OCI-LY3 (cell line): ENCODE measurements at regions not wholly inside any gene's neighbourhood (a gene's known extent, or its start where the extent isn't known, plus 50 kb on each side); places are given as distances from the start of the nearest gene placed in this dataset.
A peak's percentile ranks its signal among the peaks of the same experiment; 100 is the strongest.
"Not testable (repeated sequence)": the region's sequence is repeated elsewhere in the genome, so short reads cannot be mapped to it uniquely, and the experiment has no call there.

Experiments used
- H2AFZ ChIP-seq: fragments of 200-600, 300-600 bp; shearing (Covaris generic); 2 replicates; pipeline ENCODE4 v1.6.0; 2014; ENCODE audit warnings: antibody characterized with exemption, low read depth, low read length
- H3K27ac ChIP-seq: fragments of 200-600, 300-600 bp; sonication (generic); 2 replicates; pipeline ENCODE4 v1.5.1; 2014; ENCODE audit warnings: mild to moderate bottlenecking, low read length, moderate library complexity, mixed read lengths
- H3K27me3 ChIP-seq: fragments of 200-600, 300-600 bp; sonication (generic); 2 replicates; pipeline ENCODE4 v1.6.1; 2014; ENCODE audit warnings: low read depth, low read length, mixed read lengths
- H3K36me3 ChIP-seq: fragments of 200-600, 300-600 bp; sonication (generic); replicated peaks from 2 replicates; pipeline ENCODE3; 2014; ENCODE audit warnings: low read depth, low read length, mixed read lengths
- H3K4me1 ChIP-seq: fragments of 300-600, 200-600 bp; sonication (generic); 2 replicates; pipeline ENCODE4 v1.6.1; 2014; ENCODE audit warnings: low read length, mixed read lengths
- H3K4me2 ChIP-seq: fragments of 200-600, 300-600 bp; sonication (generic); 2 replicates; pipeline ENCODE4 v1.6.1; 2014; ENCODE audit warnings: low read length, mixed read lengths
- H3K4me3 ChIP-seq: fragments of 300-600, 200-600 bp; sonication (generic); 2 replicates; pipeline ENCODE4 v1.5.1; 2014; ENCODE audit warnings: antibody characterized with exemption, mild to moderate bottlenecking, low read length, moderate library complexity
- H3K79me2 ChIP-seq: fragments of 300-600, 200-600 bp; shearing (Covaris generic); 2 replicates; pipeline ENCODE4 v1.6.1; 2014; ENCODE audit warnings: mild to moderate bottlenecking, low read length, mixed read lengths
- H3K9ac ChIP-seq: fragments of 300-600, 200-600 bp; shearing (Covaris generic); 2 replicates; pipeline ENCODE4 v1.6.0; 2014; ENCODE audit warnings: mild to moderate bottlenecking, low read length, moderate library complexity
- H3K9me3 ChIP-seq: fragments of 200-600, 300-600 bp; shearing (Covaris generic); 2 replicates; pipeline ENCODE4 v1.6.1; 2014; ENCODE audit warnings: low read length, mixed read lengths; ENCODE audit not compliant: insufficient read depth
- H4K20me1 ChIP-seq: fragments of 200-600, 300-600 bp; sonication (generic); 2 replicates; pipeline ENCODE4 v1.6.1; 2016; ENCODE audit warnings: low read length, mixed read lengths; ENCODE audit not compliant: insufficient read depth
- EZH2phosphoT487 ChIP-seq: fragments of 200-600 bp; shearing (Covaris generic); IDR thresholded peaks from 2 replicates; pipeline ENCODE4 v1.6.1; 2018; ENCODE audit warnings: antibody characterized with exemption, mixed run types, low read depth
- TF ChIP-seq, protein P1 (sequence below): fragments of 200-600, 300-600 bp; sonication (generic); IDR thresholded peaks from 2 replicates; pipeline ENCODE4 v1.5.1; 2014; ENCODE audit warnings: antibody characterized with exemption, low read length, low read depth

DNA sequence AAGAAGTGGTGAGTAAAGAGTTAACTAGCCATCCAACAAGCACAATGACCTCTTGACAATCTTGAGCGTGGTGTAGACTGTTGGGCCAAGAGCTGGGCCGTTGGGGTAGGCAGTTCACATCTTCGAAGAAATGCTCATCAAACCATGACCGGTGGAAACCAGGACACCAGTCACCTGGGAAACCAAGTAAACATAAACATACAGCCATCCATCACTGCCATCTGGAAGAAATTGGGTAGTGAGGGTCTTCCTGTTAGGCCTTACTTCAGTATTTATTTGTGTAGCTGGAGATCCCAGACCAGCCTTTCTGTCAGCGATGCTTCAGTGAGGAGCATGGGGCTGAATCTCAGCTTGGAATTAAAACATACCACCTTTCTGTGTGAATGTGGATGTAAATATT, 108.1 kb upstream of the HAO2 start:
- no peak overlapping the region for H3K4me2 ChIP-seq
- TF ChIP-seq, protein P1, sequence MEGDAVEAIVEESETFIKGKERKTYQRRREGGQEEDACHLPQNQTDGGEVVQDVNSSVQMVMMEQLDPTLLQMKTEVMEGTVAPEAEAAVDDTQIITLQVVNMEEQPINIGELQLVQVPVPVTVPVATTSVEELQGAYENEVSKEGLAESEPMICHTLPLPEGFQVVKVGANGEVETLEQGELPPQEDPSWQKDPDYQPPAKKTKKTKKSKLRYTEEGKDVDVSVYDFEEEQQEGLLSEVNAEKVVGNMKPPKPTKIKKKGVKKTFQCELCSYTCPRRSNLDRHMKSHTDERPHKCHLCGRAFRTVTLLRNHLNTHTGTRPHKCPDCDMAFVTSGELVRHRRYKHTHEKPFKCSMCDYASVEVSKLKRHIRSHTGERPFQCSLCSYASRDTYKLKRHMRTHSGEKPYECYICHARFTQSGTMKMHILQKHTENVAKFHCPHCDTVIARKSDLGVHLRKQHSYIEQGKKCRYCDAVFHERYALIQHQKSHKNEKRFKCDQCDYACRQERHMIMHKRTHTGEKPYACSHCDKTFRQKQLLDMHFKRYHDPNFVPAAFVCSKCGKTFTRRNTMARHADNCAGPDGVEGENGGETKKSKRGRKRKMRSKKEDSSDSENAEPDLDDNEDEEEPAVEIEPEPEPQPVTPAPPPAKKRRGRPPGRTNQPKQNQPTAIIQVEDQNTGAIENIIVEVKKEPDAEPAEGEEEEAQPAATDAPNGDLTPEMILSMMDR: no peak
- TF ChIP-seq EZH2phosphoT487: no peak

DNA sequence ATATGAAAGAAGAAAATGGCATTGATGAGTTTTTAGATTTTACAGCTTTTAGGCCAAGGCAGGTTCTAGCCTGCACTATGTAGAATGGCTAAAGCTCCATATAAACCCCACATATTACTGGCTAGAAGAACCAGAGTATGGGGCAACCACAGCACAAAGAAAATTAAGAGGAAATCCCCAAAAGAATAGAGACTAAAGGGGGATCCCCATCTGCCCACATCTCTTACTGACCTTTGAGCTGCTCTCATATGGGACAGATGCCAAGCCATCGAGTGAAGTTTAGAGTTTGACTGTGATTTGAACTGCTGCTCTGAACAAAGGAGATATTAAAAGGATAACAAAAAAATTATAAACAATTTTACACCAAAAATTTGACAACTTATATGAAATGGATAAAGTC, 102.2 kb upstream of the HAO2 start:
- Histone ChIP-seq H3K9me3 (no peaks in the 10 kb centered on the region), H2AFZ (no peak overlapping the region), H3K79me2 (no peaks in the 10 kb centered on the region), H3K27ac (no peak overlapping the region), H3K27me3 (no peaks in the 10 kb centered on the region), H3K36me3 (peaks cover 3% of the 10 kb centered on the region), H3K4me1 (peaks cover 17% of the 10 kb centered on the region), H3K9ac (no peak overlapping the region), H3K4me3 (peak overlapping the region; percentile 54), H3K4me2 (peak overlapping the region; percentile 77), H4K20me1 (no peaks in the 10 kb centered on the region)
- TF ChIP-seq, protein P1: no peak
- TF ChIP-seq EZH2phosphoT487: no peak

More for the DNA sequence above, 108.1 kb upstream of the HAO2 start:
- no peak overlapping the region for H2AFZ ChIP-seq
- no peaks in the 10 kb centered on the region for H3K27me3 ChIP-seq
- H3K4me1 ChIP-seq: no peaks in the 10 kb centered on the region
- no peaks in the 10 kb centered on the region for H3K79me2 ChIP-seq
- H3K36me3 ChIP-seq: no peaks in the 10 kb centered on the region
- no peaks in the 10 kb centered on the region for H4K20me1 ChIP-seq
- H3K9ac ChIP-seq: no peak overlapping the region
- no peak overlapping the region for H3K4me3 ChIP-seq
- no peak overlapping the region for H3K27ac ChIP-seq
- no peaks in the 10 kb centered on the region for H3K9me3 ChIP-seq

DNA sequence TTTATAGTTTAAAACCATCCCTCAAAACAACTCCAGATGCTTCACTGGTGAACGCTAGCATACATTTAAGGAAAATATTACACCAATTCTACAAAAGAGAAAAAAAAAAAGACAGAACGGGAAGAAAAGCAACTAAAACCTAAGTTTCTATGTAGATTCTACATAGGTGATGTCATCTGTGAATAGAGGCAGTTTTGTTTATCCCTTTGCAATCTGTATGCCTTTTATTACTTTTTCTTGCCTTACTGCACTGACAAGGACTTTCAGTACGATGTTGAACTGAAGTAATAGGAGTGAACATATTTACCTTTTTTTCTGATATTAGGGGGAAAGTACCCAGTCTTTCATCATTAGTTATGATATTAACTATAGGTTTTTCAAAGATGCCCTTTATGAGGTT, 101.7 kb upstream of the HAO2 start:
- Histone ChIP-seq H3K4me1 (peaks cover 17% of the 10 kb centered on the region), H3K36me3 (peaks cover 3% of the 10 kb centered on the region), H3K27ac (no peak overlapping the region), H2AFZ (no peak overlapping the region), H3K79me2 (no peaks in the 10 kb centered on the region), H3K27me3 (no peaks in the 10 kb centered on the region), H3K4me3 (peak overlapping the region; percentile 54), H4K20me1 (no peaks in the 10 kb centered on the region), H3K9me3 (no peaks in the 10 kb centered on the region), H3K4me2 (peak overlapping the region; percentile 77), H3K9ac (no peak overlapping the region)
- no peak for TF ChIP-seq EZH2phosphoT487

DNA sequence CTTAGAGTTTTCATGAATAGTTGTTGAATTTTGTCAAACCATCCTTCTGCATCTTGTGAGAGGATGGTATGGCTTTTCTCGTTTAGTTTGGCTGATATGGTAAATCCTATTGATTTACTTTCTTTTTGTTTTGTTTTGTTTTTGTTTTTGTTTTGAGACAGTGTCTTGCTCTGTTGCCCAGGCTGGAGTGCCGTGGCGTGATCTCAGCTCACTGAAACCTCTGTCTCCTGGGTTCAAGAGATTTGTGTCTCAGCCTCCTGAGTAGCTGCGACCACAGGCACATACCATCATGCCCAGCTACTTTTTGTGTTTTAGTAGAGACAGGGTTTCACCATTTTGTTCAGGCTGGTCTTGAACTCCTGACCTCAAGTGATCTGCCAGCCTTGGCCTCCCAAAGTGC, 101.3 kb upstream of the HAO2 start:
- H3K4me1 ChIP-seq: peaks cover 17% of the 10 kb centered on the region
- H3K4me2 ChIP-seq: peak overlapping the region; percentile 77
- H3K4me3 ChIP-seq, H3K9me3 ChIP-seq, H4K20me1 ChIP-seq, H3K9ac ChIP-seq, H3K27me3 ChIP-seq, H3K79me2 ChIP-seq, H2AFZ ChIP-seq, H3K36me3 ChIP-seq, H3K27ac ChIP-seq: not testable (repeated sequence)

DNA sequence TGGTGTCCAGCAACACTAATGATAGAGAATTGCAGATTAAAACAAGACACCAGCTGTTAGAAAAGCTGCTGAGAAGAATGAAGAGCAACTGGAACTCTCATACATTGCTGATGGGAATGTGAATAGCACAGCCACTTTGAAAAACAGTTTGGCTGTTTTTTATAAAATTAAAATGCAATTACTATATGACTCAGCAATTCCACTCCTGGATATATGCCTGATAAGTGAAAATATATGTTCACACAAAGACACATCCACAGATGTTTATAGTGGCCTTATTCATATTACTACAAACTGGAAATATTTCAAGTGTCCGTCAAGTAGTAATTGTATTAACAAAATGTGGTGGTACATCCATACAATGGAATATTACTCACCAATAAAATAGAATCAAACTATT, 99.7 kb upstream of the HAO2 start:
- H3K27me3 ChIP-seq: no peaks in the 10 kb centered on the region
- TF ChIP-seq, protein P1: no peak
- no peaks in the 10 kb centered on the region for H3K79me2 ChIP-seq

More for the DNA sequence above, 99.7 kb upstream of the HAO2 start:
- Histone ChIP-seq H2AFZ (no peak overlapping the region), H3K4me1 (peaks cover 17% of the 10 kb centered on the region), H3K9me3 (no peaks in the 10 kb centered on the region), H3K4me3 (no peak overlapping the region), H3K9ac (no peak overlapping the region), H3K27ac (no peak overlapping the region), H4K20me1 (no peaks in the 10 kb centered on the region), H3K4me2 (no peak overlapping the region), H3K36me3 (peaks cover 3% of the 10 kb centered on the region)
